GM12874 (cell line): ENCODE measurements at regions not wholly inside any gene's neighbourhood (a gene's known extent, or its start where the extent isn't known, plus 50 kb on each side); places are given as distances from the start of the nearest gene placed in this dataset.

Experiments used
- CTCF ChIP-seq: IDR thresholded peaks from 2 replicates; pipeline ENCODE4 v1.5.1; 2011; ENCODE audit warnings: low read depth, mild to moderate bottlenecking, control low read depth, low read length, moderate library complexity; ENCODE audit not compliant: insufficient read depth

DNA sequence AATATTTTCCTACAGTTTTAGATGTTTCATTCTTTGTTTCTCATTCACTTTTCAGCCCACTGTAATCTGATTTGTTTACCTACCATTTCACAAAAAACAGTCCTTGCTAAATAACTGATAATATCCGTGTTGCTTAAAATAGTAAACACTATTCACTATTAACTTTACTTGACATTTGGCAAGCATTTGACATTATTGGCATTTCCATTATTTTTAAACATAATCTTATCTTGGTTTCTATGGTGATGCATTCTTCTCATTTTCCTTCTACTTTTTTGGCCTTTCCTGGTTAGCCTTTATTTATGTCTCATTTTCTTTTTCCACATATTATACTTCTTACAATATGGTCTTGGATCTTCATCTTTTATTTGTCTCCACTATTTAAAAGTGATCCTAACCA is 715.3 kb downstream of the DNAJB9 start:
- TF ChIP-seq CTCF: no peak

- no peak for TF ChIP-seq CTCF
Measured at GRCh38 chr7:109295158-109295557, 725.5 kb downstream of the DNAJB9 start.

- no peak for TF ChIP-seq CTCF
Measured at GRCh38 chr7:109308816-109309215, 739.1 kb downstream of the DNAJB9 start.

DNA sequence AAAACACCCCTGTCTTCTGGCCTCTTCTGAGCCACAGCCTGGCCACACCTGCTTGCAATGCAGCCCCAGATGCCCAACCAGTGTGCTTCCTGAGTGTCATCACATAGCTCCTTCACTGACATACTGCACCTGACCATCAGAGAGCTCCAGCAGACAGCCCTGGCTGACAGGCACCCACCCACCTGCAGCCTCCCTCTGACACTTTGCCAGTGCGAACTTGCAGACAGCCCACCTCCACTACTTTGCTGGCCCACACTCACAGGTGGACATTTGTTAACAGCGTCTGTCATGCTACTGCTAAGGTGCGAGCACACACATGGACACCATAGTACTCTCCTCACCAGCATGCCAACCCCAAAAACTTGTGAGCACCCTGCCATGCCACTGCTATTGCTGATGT is 740.1 kb downstream of the DNAJB9 start:
- TF ChIP-seq CTCF: no peak

GRCh38 chr7:109318136-109318535 is 748.5 kb downstream of the DNAJB9 start:
- TF ChIP-seq CTCF: no peak

GRCh38 chr7:109322833-109323232 is 753.2 kb downstream of the DNAJB9 start:
- no peak for TF ChIP-seq CTCF

DNA sequence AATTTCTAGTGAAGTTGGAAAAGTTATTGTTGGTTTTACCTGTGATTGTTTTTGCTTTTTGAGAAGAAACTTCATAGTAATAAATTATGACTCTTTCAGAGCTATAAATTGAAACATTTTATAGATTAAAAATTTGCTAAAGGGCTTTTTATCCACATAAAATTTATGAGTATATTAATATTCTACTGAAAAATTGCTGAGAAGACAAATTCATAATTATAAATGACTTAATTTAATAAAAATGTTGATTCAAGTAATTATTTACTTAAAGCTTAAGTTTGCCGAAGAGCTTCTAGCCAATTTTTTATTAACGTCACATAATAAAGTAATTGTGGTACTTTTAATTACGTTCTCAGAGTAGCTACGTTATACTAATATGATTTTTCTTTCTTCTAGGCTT is 761.7 kb downstream of the DNAJB9 start:
- no peak for TF ChIP-seq CTCF

DNA sequence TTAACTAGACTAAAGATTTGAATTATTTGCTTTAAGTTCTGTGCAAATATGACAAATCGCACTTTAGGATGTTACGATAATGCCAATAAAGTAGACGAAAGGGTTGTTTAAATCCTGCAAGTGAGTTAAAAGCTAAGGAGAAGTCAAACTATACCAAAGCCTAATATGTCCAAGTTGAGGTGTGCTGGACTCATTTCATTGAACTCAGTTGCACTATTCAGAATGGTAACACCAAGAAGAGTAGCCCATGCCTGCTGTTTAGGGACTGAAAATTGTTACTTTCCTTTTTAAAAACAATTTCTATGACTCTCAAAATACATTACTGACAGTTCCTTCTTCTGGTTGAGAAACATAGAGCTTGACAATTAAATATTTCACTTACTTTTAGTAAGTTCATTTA is 766.3 kb downstream of the DNAJB9 start:
- TF ChIP-seq CTCF: no peak
